Endothelial cell of umbilical vein (primary cell): ENCODE measurements at regions not wholly inside any gene's neighbourhood (a gene's known extent, or its start where the extent isn't known, plus 50 kb on each side); places are given as distances from the start of the nearest gene placed in this dataset.

Source experiments
- BruUV-seq: library from RNA; stranded (reverse); fragments of 400-500 nt; replicated peaks from 2 replicates; lab custom pipeline; 2021; lab: Mats Ljungman, UMichigan
- CTCF ChIA-PET: fragments of 300-600, 350-600 bp; sonication (Branson Sonifier 250); formaldehyde crosslinking; loops from one replicate; lab custom pipeline; 2021; ENCODE audit warnings: antibody characterized with exemption, inconsistent platforms; lab: Charles Lee
- POLR2A ChIA-PET: fragments of 300-600, 350-600 bp; sonication (Branson Sonifier 250); formaldehyde crosslinking; loops from one replicate; lab custom pipeline; 2021; ENCODE audit warnings: antibody characterized with exemption, inconsistent platforms; lab: Charles Lee
- DNase-seq: peaks from one replicate; pipeline ENCODE4 v3.0.0-alpha.2; 2011; ENCODE audit warnings: low read depth, low spot score
- FAIRE-seq: peaks from 2 replicates; lab custom pipeline; 2011; peaks lifted over from hg19 to GRCh38; lab: Jason Lieb, UNC
- H2AFZ ChIP-seq: 2 replicates; pipeline ENCODE4 v1.6.0; 2012; ENCODE audit warnings: low read depth, low read length, control low read depth, inconsistent platforms
- H3K27ac ChIP-seq: 2 replicates; pipeline ENCODE4 v1.5.1; 2011; ENCODE audit warnings: low read depth, mild to moderate bottlenecking, control low read depth, low read length, moderate library complexity; ENCODE audit not compliant: insufficient read depth
- H3K27me3 ChIP-seq, 2 experiments: 2 replicates each; pipeline versions ENCODE4 v1.6.0 to v1.6.1; 2011; ENCODE audit warnings: low read length in 2 of 2, mixed read lengths in 1 of 2; ENCODE audit not compliant: control insufficient read depth in 2 of 2, insufficient read depth in 2 of 2
- H3K36me3 ChIP-seq, 2 experiments: 2 replicates in 1 of 2; 3 replicates in 1 of 2; pipeline ENCODE4 v1.5.1; 2011; ENCODE audit warnings: low read length in 2 of 2, mild to moderate bottlenecking in 1 of 2, moderate library complexity in 1 of 2; ENCODE audit not compliant: control insufficient read depth in 2 of 2, insufficient read depth in 2 of 2; ENCODE audit errors: extremely low read depth in 1 of 2
- H3K4me1 ChIP-seq: 3 replicates; pipeline ENCODE4 v1.5.1; 2011; ENCODE audit warnings: mild to moderate bottlenecking, low read length; ENCODE audit not compliant: control insufficient read depth, insufficient read depth; ENCODE audit errors: extremely low read depth
- H3K4me2 ChIP-seq: 2 replicates; pipeline ENCODE4 v1.6.1; 2011; ENCODE audit warnings: low read length, control low read depth, mixed read lengths; ENCODE audit not compliant: insufficient read depth
- H3K4me3 ChIP-seq, 3 experiments: fragments of 200-600 bp in 1 of 3; sonication (generic), shearing (Covaris generic) in 1 of 3; replicated peaks in 1 of 3; 2 replicates each; pipeline ENCODE4 v1.5.1; 2011 to 2016; ENCODE audit warnings: control low read depth in 3 of 3, low read length in 3 of 3, mild to moderate bottlenecking in 2 of 3, inconsistent platforms in 1 of 3, low read depth in 1 of 3, moderate library complexity in 1 of 3; ENCODE audit not compliant: insufficient read depth in 1 of 3
- H3K79me2 ChIP-seq: 2 replicates; pipeline ENCODE4 v1.6.0; 2012; ENCODE audit warnings: low read length, inconsistent platforms; ENCODE audit not compliant: control insufficient read depth, insufficient read depth
- H3K9ac ChIP-seq: replicated peaks from 2 replicates; pipeline ENCODE3; 2011; ENCODE audit warnings: low read length, control low read depth; ENCODE audit not compliant: insufficient read depth; ENCODE audit errors: extremely low read depth
- H3K9me1 ChIP-seq: replicated peaks from 3 replicates; pipeline ENCODE4 v1.6.0; 2011; ENCODE audit warnings: mild to moderate bottlenecking, low read length; ENCODE audit not compliant: control insufficient read depth, insufficient read depth; ENCODE audit errors: extremely low read depth
- H3K9me3 ChIP-seq: replicated peaks from 2 replicates; pipeline ENCODE4 v1.5.1; 2012; ENCODE audit warnings: low read length, inconsistent platforms; ENCODE audit not compliant: control insufficient read depth, insufficient read depth
- H4K20me1 ChIP-seq: replicated peaks from 2 replicates; pipeline ENCODE3; 2011; ENCODE audit warnings: mild to moderate bottlenecking, low read length; ENCODE audit not compliant: control insufficient read depth, insufficient read depth; ENCODE audit errors: extremely low read depth
- CTCF ChIP-seq, 2 donors: IDR thresholded peaks; 1 replicate in 1 of 2; 2 replicates in 1 of 2; pipeline ENCODE4 v1.5.1; 2011; ENCODE audit warnings: low read length in 2 of 2, mild to moderate bottlenecking in 2 of 2, moderate library complexity in 2 of 2, control low read depth in 1 of 2, inconsistent platforms in 1 of 2, low read depth in 1 of 2; ENCODE audit not compliant: insufficient read depth in 1 of 2; ENCODE audit errors: extremely low read depth in 1 of 2
- FOS ChIP-seq: IDR thresholded peaks from 2 replicates; pipeline ENCODE4 v1.6.1; 2011; ENCODE audit warnings: mild to moderate bottlenecking, low read length, moderate library complexity, borderline replicate concordance; ENCODE audit not compliant: insufficient read depth
- GATA2 ChIP-seq: IDR thresholded peaks from 2 replicates; pipeline ENCODE4 v1.7.0; 2011; ENCODE audit warnings: low read depth, mild to moderate bottlenecking, moderate library complexity, mixed read lengths, low read length; ENCODE audit not compliant: insufficient read length, insufficient read depth
- JUN ChIP-seq: IDR thresholded peaks from 2 replicates; pipeline ENCODE4 v1.6.1; 2011; ENCODE audit warnings: borderline replicate concordance, low read depth; ENCODE audit not compliant: insufficient read length, insufficient read depth
- MAX ChIP-seq: IDR thresholded peaks from 2 replicates; pipeline ENCODE4 v1.6.1; 2011; ENCODE audit not compliant: insufficient read depth, insufficient read length
- MYC ChIP-seq: IDR thresholded peaks from one replicate; pipeline ENCODE4 v1.6.1; 2011; ENCODE audit warnings: mild to moderate bottlenecking, low read depth, low read length
- POLR2A ChIP-seq: IDR thresholded peaks from 2 replicates; pipeline ENCODE4 v1.6.1; 2012; ENCODE audit warnings: low read depth, mild to moderate bottlenecking, control low read depth, low read length
- POLR2AphosphoS5 ChIP-seq: IDR thresholded peaks from 2 replicates; pipeline ENCODE4 v1.6.1; 2012; ENCODE audit warnings: low read depth, mild to moderate bottlenecking, control low read depth, low read length, moderate library complexity; ENCODE audit not compliant: insufficient read depth
- dilution Hi-C: fragments of 300-500 bp; cut with MboI; formaldehyde crosslinking; loops from one replicate; pipeline ENCODE4 v1.15.0; 2019; ENCODE audit warnings: low sequenced_read_pairs; ENCODE audit not compliant: extremely low pct_ligation_motif_present
- intact Hi-C: fragments of 100-400 bp; cut with micrococcal nuclease; formaldehyde crosslinking; loops from one replicate; pipeline ENCODE4 v1.10.0; 2022

GRCh38 chr11:110828086-110828485, 115.8 kb upstream of the ARHGAP20 start:
- intact Hi-C loops (no loop called here), dilution Hi-C loops (no loop called here)
- H3K36me3 ChIP-seq = no peaks in the 10 kb centered on the region
- H3K4me2 ChIP-seq = no peak overlapping the region
- BruUV-seq = no TSS peak
- H2AFZ ChIP-seq = no peak overlapping the region
- H3K4me3 ChIP-seq = no peak overlapping the region
- TF ChIP-seq POLR2AphosphoS5 (no peak), CTCF (IDR thresholded peaks at IDR 0.05; ENCODE audit: extremely low read depth in 1 of 2, insufficient read depth in 1 of 2, low read depth in 1 of 2, low read length in 2 of 2) (no peak), POLR2A (no peak), JUN (no peak), FOS (no peak), MYC (no peak)
- H3K27ac ChIP-seq = no peak overlapping the region
- H3K79me2 ChIP-seq = no peaks in the 10 kb centered on the region
- no peak for FAIRE-seq
- H4K20me1 ChIP-seq = no peaks in the 10 kb centered on the region
- no peaks in the 10 kb centered on the region for H3K9me3 ChIP-seq
- ChIA-PET CTCF (no interaction called here), POLR2A (no interaction called here)
- no peak for DNase-seq
- H3K27me3 ChIP-seq = no peaks in the 10 kb centered on the region
- no peak overlapping the region for H3K9ac ChIP-seq
- peaks cover 35% of the 10 kb centered on the region for H3K4me1 ChIP-seq
- H3K9me1 ChIP-seq = no peaks in the 10 kb centered on the region

GRCh38 chr11:110827276-110827675, 115.0 kb upstream of the ARHGAP20 start:
- no peaks in the 10 kb centered on the region for H3K27me3 ChIP-seq
- H4K20me1 ChIP-seq = no peaks in the 10 kb centered on the region
- H3K27ac ChIP-seq = no peak overlapping the region
- no peaks in the 10 kb centered on the region for H3K79me2 ChIP-seq
- H3K9ac ChIP-seq = no peak overlapping the region
- H3K4me2 ChIP-seq = no peak overlapping the region
- H3K4me1 ChIP-seq = peaks cover 27% of the 10 kb centered on the region
- dilution Hi-C loops = no loop called here
- FAIRE-seq (no peak), DNase-seq (no peak)
- no peaks in the 10 kb centered on the region for H3K9me3 ChIP-seq
- no peak overlapping the region for H2AFZ ChIP-seq
- no peaks in the 10 kb centered on the region for H3K9me1 ChIP-seq
- no TSS peak for BruUV-seq
- no peak overlapping the region for H3K4me3 ChIP-seq
- ChIA-PET CTCF (no interaction called here), POLR2A (no interaction called here)
- no peaks in the 10 kb centered on the region for H3K36me3 ChIP-seq
- no peak for TF ChIP-seq CTCF (IDR thresholded peaks at IDR 0.05; ENCODE audit: extremely low read depth in 1 of 2, insufficient read depth in 1 of 2, low read depth in 1 of 2, low read length in 2 of 2)
- TF ChIP-seq MAX = no peak
- TF ChIP-seq POLR2AphosphoS5 = no peak
- TF ChIP-seq GATA2 = no peak
- intact Hi-C loops = no loop called here
